C1 segment of cervical spinal cord (tissue), 14 donors: ENCODE measurements at regions not wholly inside any gene's neighbourhood (a gene's known extent, or its start where the extent isn't known, plus 50 kb on each side); places are given as distances from the start of the nearest gene placed in this dataset.
A peak's percentile ranks its signal among the peaks of the same experiment; 100 is the strongest.

Experiments
- DNase-seq, 14 donors: peaks; one replicate each; lab custom pipeline; 2025; lab: John Stamatoyannopoulos, UW

DNA sequence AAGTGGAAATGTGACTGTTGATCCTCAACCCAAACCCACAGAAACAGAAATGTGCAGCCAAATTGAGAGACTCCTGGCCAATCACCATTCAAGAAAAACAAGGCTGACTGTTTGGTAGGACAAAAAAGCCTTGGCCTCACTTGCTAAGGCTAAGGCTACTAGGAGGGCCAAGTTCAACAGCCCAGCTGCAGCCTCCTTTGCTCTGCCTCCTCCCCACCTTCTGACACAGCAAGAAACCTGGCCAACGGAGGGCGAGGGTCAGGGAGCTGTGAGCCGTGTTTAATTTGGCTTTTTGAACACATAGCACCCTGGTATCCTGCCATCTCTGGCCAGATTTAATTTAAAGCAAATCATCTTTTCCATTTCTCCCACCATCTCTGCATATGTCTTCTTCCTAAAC, 165.8 kb upstream of the RAB4A start:
- no peak for DNase-seq

DNA sequence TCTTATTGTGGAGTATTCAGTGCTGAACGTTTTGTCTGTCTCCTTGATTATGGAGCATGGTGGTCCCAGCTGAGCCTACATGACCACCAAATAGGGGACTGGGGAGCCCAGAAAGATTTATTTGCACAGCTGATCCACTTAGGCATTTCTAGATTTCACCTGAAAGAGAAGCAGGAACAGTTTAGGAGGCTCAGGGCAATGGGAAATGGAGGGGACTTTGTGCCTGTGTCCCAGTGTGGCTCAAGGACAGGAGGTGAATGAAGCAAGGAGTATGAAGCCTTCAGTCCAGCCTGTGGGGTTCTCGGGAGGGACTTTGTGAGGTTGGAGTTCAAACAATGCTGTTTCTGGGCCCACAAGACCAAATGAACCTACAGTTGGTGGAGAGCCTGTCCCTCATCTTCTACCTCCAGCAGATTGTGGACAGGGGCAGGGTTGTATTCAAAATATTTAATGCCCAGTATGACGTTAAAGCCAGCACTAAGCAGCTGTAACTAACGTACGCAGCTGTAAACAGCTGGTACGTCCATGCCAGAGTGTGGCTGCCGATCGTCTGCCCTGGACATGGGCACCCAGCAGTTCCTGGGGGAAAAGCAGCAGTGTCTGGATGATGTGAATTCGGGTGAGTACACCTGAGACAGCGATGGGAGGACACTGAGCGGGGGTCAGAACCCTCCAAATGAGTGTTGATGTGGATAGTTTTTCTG, 164.9 kb upstream of the RAB4A start:
- DNase-seq = no peak

DNA sequence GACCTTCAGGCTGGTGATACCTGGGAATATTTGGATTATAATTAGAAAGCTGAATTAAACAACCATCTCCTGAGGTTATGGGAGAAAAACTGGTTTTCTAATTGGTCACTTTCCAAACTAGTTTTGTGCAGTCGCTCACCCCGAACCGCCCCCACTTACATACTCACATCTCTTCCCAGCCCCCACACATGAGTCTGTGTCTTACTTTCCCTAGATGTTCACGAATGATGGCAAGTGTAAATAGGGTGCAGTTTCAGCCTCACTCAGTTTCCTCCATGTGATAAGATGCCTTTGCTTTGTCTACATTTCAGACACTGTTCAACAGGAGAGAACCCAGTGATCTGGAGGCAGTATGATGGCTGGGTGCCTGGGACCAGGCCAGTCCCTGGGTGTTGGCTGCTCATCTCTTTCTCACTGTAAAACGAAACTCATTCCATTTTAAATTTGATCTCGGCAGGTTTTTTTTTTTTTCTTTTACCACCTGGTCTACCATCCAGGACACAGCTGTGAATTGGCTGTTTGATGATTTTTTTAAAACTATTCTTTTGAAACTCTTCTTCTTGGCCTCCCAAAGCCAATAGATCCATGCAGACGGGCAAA, 164.3 kb upstream of the RAB4A start:
- DNase-seq = no peak

DNA sequence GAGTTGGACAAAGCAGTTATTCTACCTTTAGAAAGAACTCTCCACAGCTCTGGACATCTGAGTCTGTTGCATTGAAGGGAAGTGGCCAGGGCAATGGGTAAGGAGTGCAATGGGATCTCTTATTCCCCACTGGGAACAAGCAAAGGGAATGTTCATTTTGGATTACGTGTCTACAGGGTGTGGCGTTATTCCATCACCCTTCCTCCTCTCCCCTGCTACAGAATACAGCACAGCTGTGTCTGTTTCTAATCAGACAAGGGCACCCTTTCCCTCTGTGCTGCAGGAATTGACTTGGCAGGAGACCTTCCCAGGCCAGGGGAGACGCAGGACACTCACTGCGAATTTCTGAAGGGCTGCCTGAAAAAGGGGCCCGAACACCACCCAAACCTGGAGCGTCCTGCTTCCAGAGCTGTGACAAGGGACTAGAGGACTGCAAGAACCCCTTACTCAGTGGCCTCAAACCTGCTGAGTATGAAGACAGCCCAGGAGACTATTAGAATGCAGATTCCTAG, 163.6 kb upstream of the RAB4A start:
- DNase-seq = no peak

DNA sequence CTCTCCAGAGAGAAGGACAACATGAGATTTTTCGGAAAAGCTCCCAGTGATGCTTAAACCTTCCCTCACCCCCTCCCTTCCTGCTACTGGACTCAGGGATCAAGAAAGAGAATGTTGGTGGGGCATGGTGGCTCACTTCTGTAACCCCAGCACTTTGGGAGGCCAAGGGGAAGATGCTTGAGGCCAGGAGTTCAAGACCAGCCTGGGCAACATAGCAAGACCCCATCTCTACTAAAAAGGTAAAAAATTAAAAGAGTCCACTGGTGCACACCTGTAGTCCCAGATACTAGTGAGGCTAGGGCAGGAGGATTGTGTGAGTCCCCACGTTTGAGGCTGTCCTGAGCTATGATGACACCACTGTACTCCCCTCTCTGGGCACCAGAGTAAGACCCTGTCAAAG, 162.9 kb upstream of the RAB4A start:
- no peak for DNase-seq

DNA sequence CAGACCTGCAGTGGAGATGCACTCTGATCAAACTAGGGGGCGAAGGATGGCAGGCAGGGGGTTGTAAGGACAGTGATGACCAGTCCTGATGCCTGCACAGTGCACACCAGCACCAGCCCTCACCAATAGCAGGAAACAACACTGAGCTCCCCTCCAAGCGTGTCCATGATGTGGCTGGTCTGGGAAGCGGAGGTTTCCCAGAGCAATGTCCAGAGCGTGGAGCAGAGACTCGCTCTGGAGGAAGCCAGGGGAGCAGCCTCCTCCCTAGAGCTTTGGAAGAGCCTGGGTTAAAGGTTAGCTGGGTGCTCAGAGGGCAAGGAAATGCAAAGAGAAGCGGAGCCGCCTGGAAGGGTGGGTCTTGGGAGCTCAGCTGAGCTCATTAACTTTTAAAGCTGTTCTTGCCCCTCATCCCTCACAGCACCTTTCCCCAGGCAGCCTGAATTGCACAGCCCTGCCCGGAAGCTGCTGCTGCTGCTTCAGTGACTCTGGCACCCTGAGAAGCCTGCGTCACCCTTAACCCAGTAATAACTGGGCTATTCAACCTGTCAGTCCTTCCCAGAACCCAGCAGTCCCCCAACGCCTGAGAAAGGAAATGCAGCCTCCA, 162.2 kb upstream of the RAB4A start:
- peak in 1 of 14 donors; percentile 69 for DNase-seq

DNA sequence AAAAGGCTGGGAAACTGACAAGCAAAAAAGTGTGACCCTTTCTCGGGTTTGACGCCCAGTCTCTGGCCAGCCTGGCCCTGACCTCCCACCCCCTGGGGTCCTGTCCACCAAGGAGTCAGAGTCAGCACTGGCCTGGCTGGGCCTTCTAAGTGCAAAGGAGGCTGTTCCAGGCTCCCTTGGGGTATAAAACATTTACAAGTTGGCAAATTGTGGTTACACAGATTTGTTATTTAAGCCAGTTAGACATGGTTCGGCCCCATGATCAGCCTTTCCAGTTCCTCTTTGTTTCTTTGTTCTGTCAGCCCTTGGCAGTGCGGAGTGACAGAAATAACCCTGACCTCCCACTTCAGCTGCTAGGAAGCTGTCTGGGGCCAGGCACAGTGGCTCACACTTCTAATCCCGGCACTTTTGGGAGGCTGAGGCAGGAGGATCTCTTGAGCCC, 161.6 kb upstream of the RAB4A start:
- DNase-seq = peak in 2 of 14 donors; percentile 33 to 65

DNA sequence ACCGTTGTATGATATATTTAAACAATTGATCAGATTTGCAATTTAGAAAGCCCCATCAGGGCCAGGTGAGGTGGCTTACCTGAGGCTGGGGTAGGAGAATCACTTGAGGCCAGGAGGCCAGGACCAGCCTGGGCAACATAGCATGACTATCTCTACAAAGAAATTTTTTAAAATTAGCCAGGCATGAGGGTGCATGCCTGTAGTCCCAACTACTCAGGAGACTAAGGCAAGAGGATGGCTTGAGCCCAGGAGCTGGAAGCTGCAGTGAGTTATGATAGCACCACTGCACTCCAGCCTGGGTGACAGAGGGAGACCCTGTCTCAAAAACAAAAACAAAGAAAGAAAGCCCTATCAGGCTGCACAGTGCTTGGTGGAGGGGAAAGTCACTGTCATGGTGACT, 159.9 kb upstream of the RAB4A start:
- DNase-seq = no peak

DNA sequence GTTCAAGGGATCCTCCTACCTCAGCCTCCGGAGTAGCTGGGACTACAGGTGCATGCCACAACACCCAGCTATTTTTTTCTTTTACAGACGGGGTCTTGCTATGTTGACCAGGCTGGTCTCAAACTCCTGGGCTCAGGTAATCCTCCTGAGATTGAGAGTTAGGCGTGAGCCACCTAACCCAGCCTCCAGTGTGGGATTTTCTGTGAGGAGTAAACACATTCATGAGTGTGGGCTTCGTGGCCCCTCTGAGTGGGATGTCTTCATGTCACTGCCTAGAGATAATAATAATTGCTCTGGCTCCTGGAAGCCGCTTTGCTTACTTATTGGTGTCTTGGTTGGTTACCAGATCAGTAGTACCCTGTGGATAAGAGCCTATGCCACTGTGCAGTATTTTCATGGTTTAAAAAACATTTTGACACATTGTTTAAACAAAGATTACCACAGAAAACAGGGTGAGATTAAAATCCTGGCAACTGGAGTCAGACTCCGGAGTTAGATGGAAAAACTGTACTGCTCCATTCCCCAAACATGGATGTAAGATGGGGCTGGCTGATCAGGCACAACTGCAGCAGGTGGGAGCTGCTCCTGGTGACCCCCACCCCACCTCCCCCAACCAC, 159.1 kb upstream of the RAB4A start:
- no peak for DNase-seq

DNA sequence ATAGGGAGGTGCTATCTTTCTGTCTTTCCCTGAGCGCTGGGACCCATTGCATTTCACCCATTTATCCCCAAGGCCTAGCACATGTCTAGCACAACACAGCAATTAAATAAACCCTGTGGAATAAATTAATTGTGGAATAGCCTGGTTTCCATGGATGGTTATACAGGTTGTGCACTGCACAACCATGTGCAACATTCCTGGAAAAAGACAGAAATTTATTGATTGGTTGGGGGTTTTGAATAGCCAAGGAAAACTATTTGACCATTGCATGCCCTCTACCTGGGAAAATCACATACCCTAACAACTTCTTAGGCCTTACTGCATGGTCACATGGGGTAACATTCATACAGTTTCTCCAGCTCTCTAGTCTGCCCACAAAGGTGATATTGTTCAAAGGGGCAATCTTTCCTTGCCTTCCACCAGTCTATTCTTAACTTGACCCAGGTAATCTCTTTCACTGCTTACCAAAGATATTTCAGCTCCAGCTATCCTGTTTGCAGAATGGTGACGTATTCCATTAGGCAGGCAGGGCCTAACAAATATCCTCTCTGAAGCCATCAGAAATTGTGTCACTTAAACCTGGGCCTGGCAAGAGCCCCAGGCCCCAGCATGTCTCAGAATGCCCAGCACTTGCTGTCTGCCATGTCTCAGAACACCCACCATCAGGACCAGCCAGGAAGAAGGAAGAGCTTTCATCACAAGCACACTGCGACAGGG, 157.9 kb upstream of the RAB4A start:
- DNase-seq = no peak

DNA sequence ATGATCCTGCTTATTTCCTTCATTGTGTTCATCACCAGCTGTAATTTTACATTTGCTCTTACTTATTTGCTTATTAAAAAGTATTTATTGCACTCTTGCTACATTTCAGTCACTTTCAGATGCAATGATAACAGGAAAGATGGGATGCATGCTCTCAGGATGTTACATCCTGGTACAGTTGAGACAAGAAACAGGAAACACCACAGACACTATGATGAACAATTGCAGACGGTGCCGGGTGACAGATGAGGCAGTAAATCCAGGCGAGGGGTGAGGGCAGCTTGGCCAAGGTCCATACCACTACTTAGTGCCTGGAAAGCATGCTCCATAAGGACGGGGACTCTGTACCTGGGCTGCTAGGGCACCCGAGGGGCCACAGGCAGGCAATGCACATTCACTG, 156.6 kb upstream of the RAB4A start:
- no peak for DNase-seq

DNA sequence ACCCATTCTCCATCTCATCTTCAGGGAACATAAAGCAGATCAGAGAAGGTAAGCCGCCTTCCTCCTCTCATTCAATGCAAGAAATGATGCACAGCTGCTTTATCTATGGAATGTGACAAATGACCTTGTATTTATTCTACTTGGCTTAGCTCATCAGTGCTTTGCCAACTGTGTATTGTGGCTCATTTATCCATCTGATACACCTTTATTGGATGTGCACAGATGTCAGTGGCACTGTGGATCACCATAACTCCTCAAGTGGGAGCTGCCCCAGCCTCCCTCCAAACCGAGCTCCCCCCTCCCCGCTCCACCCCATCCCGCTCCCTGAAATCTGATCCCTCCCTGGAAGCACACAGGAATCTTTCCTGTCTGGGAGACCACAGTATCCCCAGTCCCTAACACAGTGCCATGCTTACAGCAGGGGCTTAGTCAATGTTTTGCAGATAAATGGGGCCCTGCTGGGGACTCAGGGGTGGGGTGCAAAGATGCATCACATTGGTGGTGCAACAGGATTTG, 156.0 kb upstream of the RAB4A start:
- DNase-seq = no peak

DNA sequence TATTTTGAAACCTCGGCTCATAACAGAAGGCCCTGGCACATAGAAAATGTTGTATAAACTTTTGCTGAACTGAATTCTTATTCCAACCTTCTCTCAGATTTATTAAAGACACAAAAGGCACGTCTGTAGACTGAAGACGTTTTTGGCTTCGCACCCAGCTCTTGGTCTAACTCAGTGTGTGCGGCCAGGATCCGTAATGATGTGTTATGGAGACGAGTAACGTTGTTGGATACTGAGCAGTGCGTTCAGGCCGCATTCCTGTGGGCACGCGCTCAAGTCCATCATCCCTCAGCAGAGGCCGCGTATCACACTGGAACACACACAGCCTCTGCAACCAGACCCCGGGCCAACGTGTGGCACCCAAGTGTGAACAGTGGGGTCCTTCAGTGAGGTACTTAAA, 154.8 kb upstream of the RAB4A start:
- no peak for DNase-seq

DNA sequence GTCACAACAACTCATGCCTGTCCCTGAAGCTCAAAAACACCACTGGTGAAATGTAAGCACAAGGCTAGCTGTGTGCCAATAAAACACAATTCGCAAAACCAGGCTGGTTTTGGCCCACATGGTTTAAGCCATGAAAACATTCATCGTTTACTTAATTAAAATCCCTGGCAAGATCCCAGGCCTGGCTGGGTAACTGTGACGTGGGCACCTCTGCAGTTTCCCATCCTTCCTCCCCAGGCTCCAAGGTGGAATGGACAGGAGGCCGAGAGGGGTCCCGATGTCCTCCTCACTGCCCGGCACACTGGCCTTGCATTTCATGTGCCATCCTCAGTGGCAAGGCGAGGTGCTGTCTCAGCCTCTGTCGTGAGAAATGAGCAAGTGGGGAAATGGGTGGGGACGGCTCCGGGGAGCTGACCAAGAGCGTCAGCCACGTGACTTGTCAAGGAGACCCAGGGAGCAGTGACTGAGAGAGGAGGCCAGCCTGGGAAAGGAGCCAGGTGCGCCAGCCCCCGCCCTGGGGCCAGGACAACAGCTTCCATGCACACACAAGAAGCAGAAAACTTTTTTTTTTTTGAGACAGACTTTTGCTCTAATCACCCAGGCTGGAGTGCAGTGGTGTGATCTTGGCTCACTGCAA, 153.1 kb upstream of the RAB4A start:
- DNase-seq = peak in 10 of 14 donors; percentile 13 to 81 (median 57)

DNA sequence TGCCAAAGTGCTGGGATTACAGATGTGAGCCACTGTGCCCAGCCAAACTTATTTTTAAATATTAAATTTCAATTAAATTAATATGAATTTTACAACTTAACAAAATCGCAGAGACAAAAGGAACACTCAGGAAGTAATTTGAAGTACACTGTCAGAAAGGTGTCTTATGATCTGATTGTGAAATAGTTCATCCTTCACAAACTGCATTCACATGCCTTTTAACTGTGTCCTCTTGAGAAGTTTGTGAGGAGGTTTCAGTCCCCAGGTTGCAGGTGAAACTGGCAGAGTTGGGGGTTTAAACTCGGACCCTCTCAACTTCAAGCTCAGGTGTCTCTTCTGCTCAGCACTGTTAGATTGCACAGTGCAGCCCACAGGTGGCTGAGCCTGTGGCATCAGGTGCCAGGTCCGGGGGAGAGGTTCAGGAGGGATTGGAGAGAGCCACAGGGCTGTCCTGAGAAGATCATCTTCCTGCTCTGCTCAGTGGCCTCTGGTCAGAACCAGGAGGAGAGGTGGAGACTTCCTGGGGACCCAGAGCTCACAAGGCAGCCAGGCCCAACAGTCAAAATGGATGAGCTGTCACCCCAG, 152.3 kb upstream of the RAB4A start:
- DNase-seq = no peak

DNA sequence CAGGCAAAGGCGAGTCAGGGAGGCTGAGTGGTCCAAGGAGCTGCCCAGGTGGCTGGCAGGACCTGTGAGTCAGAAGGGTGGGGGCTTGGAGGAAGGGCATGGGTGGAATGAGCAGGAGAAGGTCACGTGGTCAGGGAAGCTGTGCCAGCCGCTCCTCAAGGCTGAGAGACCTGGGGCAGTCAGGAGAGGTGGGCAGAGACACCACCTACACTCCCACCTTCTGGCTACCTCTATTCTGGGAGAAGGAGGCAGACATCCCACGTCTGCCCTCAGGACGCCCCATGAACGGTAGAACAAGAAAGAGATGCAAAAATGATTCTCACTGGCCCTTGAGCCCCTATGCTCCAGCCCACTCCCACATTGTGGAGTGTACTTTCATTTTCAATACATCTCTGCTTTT, 151.8 kb upstream of the RAB4A start:
- DNase-seq = no peak

DNA sequence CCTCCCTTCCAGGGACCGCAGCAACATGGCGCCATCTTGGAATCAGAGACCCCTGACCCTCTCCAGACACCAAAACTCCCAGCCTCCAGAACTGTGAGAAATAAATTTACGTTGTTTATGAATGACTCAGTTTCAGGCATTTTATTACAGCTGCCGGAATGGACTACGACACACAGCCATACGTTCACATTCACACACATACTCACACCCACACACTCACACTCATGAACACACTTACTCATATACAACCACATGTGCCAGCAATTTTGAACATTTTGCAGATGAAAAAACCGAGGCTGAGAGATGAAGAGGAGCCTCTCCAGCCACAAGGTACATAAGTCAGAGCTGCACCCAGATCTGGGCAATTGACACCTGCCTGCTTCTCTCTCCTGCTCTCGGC, 151.0 kb upstream of the RAB4A start:
- DNase-seq = no peak

DNA sequence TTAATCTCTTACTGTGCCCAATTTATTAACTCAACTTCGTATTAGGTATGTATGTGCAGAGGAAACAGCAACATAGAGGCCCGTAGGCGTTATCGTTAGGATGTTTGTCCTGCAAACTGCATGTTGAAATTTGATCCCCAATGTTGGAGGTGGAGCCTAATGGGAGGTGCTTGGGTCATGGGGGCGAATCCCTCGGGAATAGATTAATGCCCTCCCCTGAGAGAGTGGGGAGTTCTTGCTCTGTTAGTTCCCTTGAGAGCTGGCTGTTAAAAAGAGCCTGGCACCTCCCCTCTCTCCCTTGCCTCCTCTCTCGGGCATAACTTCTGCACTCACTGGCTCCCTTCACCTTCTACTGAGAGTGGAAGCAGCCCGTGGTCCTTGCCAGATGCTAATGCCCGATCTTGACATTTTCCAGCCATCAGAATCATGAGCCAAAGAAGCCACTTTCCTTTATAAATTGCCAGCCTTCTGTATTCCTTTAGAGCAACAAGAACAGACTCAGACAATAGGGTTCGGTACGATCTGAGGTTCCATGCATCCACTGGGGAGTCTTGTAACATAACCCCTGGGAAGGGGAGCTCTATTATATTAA, 149.0 kb upstream of the RAB4A start:
- no peak for DNase-seq

DNA sequence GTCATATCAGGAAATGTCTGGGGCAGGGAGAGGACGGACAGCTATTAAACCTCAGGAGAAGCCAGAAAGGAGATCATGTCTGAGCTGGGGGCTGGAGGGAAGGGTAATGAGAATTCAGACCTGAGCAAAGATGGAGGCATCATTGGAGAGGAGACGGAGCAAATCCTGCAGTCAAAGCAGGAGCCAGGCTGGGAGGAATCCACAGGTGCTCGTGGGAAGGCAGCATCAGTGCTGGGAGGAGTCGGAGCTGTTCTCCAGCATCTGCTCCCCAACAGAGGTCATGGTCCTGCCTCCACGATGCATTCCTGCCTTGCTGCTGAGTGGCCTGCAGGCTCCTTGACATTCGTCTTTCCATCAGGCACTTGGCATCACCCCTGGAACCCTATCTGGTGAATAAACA, 148.3 kb upstream of the RAB4A start:
- DNase-seq = no peak

DNA sequence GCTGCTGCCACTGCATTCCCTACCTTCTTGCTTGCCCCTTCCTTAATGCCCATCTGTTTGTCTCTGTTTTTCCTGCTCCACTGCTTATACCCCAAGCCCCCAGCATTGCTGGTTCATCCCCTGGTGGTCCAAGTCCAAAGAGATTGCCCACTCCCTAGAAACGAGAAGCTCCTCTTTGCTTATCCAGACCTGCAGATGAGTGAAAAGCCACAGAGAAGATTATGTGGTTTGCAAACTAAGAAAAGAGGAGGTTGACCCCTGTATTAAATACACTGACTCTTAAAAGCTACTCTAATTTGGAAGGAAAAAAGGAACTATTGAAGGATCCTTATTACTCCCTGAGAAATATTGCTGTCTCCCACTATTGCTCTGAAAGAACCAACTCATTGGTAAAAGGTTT, 146.8 kb upstream of the RAB4A start:
- DNase-seq = no peak
